ENCODE measurements at regions not wholly inside any gene's neighbourhood (a gene's known extent, or its start where the extent isn't known, plus 50 kb on each side); places are given as distances from the start of the nearest gene placed in this dataset.
"Not testable (repeated sequence)": the region's sequence is repeated elsewhere in the genome, so short reads cannot be mapped to it uniquely, and the experiment has no call there.

DNA sequence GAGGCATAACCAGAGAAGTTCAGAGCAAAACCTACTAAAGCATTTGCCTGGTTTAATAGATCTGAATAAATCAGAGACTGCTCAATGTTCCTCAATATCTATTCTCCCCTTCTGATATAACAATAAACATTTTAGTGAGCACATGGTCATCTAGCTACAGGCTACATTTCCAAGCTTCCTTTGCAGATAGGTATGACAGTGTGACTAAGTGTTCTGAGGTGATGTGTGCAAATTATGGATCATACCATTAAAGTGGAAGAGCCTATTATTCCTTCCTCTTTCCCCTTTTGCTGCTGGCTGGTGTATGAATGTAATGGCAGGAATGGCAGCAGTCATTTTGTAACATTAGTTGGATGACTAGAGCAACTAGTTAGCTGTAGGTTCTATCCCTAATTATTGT, 285.8 kb upstream of the RASA1 start:
- no peak for DNase-seq

DNA sequence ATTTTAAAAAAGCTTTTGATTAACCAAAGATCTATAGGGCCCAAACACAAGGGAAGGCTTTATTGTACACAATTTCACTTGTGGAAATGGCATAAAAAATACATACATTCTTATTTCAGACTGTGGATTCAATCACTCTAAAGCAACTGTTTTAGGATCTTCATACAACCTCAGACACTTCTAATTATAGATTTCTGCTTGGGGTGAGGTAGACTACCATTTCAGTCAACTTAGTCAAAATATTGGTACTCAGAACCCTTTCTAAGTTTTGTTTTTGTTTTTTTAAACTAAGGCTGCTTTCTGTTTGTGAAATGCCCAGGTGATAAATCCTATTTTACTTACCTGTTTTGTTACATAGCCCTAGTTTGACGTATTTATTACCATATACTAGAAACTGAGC, 284.5 kb upstream of the RASA1 start:
- no peak for DNase-seq

DNA sequence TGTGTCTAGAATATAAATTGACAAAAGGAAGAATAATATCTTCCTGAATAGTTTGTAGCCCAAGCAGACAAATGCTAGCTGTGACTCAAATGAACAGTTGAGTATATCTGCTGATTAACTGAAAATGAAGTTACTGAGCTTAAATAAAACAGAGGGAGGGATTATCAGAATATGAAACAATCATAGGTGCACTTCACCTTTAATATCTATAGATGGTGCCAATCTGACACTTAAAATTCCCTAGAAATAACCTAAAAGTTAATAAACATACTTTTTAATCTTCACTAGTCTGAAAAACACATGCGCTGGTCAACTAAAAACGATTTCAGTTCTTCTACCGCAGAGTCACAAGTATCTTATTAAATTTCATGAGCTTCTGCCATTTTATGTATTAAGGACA, 280.8 kb upstream of the RASA1 start:
- no peak for DNase-seq

DNA sequence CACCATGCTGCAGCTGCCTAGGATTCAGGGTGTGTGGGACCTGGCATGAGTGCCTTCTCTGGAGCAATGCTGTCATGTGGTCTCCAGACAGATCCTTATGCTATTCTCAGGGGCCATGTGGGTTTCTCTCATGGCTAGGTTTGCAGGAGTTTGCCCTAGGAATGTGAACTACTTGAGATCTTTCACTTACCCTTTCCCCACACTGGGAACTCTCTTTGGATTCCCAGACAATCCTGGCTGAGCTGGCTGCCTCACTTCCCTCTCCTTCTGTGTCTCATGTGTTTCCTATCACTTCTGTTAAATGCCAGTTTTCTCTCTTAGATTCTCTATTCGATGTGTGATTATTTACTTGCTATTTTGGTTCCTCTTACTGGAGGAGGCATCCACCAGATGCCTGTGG, 270.2 kb upstream of the RASA1 start:
- no peak for DNase-seq

DNA sequence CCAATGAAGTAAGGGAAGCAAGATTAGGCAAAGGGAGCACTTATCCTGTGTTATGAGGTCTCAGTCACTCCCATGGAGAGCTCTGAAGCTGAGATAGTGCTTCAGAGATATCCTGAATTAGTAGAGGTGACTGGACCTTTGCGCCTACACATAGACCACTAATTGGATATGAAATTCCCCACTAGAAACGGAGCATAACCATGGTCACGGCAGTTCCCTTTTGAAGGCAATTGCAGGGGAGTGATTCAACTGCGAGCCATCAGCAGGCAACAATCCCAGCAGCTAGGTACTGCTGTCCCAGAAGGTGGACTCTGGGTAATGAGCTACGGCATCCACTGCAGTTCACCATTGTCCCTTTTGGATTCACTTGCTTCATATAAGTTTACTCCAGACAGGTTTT, 267.7 kb upstream of the RASA1 start:
- no peak for DNase-seq

DNA sequence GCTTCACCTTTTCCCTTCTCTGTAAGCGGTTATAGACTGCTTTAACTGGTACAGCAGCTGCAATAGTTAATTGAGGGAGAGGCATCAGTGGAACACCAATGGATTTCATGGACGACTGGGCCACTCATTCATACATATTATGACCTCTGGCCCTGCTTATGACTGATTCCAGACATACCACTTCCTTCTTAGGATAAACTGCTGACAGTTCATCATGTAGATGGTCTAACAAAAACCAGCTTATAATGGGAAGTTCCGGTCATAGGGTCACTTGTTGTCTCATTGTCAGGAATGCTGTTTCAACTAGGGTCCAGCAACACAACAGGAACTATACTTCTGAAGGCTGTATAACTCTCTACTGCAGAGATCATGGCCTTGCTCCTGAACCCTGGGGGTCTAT, 265.2 kb upstream of the RASA1 start:
- DNase-seq, result no peak

DNA sequence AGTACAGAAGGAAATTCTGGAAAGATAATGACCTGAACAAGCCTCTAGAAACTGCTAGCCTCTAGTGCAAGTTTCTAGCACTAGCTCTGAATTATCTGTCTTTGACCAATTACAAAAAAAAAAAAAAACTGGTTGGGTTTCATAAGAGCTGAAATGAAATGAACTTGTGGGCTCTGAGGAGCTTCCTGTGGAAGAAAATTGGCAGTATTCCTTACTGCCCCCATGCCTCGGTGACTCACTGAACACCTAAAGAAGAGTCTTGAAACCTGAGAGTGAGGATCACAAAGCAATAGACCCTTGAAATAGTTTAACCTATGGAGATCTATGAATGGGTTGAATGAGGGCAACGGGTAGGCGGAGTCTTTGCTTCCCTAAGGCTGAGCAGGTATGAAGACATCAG, 263.6 kb upstream of the RASA1 start:
- no peak for DNase-seq

DNA sequence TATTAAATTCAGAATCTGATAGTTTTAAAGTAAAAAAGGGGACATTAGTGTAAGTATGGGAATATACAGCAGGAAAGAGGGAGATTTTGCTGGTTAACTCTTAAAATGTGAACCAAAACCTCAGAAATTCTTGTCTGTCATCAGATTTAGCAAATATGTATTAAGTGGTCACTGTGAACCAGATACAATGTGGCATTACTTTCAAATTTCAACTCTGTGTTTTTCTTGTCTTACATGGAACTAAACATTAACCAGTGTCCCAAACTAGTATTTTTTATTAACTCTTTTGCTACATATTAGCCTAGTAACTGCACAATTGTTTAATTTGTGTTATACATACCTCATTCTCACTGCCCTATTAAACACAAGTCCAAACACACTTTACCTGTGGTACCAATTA, 259.9 kb upstream of the RASA1 start:
- DNase-seq, result no peak

DNA sequence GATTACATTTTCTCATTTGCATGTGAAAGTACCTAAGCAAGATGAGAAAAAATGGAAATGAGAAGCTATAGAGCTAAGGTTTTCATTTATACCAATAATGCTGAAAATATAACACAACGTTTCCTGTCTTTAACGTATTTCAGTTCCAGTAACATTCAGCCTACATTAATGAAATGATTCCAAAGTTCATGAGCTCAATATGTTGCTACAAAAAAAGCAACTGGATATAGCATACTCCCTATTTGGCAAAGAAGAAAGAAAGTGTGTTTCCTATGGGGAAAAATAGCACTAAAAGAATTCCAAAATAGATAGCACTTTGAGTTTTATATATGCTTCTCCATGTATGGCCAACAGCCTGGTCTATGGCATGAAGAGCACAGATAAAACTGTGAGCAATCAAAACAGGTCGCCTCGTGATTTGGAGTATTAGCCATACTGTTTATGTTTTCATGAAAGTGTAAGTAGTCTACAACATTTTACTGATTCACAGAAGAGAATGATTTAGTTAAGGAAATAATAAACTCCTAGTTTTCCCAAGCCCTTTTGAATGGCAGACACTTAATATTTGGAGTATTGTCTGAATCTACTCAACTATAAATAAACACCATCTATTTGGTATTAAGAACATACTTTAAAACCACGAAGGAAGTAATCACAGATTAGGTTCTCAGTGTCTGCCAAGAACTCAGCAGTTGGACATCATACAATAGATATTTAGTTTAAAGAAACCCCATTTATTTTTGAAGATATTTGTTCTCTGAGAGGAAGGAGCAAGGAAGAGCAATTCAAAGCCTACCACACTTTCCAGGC, 258.7 kb upstream of the RASA1 start:
- DNase-seq, result no peak

DNA sequence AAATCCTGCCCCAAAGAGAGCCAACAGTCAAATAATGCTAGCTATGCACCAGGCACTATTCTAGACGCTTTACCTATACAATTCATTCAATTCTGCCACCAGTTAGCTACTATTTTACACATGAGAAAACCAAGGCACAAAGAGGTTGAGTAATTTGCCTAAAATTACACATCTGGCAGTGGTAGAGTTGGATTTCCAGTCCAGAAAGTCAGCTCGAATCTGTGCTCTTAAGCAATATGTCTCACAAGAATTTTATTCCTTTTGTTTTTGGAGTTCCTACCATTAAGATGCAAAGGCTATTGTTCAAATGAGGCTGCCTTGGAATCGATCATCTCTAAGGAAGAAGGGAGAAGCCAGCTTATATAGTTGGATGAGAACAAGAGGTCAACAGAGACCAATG, 256.9 kb upstream of the RASA1 start:
- DNase-seq, result no peak

DNA sequence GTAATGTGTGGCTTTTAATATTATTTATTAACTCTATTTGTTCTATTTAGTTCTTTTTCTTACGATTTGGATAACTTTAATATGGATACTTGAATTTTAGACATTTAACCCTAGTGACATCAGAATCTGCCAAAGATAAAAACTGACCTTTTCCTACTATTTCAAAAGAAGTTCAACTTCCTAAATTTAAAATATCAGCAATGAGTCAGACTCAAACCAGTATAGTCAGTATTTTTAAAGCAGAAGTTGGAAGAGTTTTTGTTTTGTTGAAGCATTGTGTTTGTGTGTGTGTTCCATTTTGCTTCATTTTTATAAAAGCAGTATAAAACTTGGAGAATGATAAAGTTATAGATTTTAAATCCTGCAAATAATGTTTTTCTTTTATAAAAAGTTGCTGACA, 251.8 kb upstream of the RASA1 start:
- DNase-seq, result no peak

DNA sequence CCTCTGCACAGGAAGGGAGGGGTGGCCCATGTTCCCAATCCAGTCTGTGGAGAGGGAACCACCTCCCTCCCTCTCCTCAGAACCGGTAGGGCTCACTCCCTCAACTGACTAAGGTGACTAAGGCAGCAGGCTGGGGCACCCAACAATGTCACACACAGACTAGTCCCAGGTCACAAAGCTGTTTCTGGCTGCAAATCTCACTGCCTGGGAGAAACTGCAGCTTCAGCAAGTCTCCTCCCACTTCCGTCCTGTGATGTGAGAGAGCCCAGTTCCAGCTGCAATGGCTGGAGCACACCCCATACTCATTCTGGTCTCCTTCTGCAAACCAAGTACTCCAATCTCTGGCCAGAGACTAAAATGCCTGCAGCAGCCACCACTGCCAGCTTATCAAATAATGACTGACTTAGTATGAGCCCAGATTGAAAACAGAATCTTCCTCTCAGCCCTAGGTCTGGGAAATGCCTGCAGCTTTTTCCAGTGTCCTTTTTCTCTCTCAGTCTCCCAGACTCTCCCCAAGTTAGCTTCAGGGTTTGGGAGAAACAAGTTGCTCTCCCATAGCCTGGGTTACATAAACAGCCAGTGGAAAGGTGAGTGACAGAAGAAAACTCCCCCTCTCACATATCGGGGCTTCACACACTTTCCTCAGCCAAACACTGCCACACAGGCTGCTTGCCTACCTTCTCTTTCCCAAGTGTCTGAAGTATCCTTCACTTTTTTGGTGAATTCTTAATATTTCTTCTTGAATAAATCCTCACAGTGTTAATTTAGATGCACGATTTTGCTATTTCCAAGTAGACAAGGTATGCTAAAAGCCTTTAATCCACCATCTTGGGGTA, 247.4 kb upstream of the RASA1 start:
- peak; percentile 50 for DNase-seq

DNA sequence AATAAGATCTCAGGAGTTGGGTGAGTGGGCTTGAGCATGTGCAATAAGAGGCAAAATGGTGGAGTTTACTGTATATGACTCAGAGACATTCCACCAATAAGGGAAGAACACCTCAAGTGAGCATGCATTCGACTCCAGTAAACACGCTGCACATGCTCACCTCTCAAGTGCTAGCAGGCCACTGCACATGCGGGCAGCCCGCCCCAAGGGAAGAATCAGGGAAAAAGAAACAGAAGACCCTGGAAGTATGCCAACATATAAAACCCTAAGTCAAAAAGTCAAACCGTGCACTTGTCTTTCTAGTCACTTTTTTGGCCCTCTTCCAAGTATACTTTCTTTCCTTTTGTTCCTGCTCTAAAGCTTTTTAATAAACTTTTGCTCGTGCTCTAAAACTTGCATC, 245.3 kb upstream of the RASA1 start:
- DNase-seq, result no peak

DNA sequence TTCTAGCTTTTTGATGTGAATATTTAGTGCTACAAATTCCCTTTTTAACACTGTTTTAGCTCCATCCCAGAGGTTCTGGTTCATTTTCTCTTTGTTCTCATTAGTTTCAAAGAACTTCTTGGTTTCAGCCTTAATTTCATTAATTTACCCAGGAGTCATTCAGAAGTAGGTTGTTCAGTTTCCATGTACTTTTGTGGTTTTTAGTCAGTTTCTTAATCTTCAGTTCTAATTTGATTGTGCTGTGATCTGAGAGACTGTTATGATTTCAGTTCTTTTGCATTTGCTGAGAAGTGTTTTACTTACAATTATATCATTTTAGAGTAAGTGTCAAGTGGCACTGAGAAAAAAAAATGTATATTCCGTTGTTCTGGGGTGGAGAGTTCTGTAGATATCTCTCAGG, 240.1 kb upstream of the RASA1 start:
- no peak for DNase-seq

DNA sequence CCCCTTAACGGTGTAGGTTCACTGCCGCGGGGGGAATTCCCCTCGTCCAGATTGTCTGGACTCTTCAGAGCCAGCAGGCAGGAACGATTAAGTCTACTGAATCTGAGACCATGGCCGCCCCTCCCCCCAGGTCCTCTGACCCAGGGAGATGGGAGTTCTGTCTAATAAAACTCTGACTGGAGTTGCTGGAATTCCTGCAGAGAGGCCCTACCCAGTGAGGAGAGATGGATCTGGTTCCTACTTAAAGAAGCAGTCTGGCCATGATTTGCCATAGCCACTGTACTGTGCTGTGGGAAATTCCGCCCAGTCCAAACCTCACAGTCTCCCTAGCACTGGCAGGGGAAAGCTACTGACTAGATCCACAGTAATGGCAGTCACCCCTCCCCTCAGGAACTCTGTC, 237.7 kb upstream of the RASA1 start:
- DNase-seq, result no peak

DNA sequence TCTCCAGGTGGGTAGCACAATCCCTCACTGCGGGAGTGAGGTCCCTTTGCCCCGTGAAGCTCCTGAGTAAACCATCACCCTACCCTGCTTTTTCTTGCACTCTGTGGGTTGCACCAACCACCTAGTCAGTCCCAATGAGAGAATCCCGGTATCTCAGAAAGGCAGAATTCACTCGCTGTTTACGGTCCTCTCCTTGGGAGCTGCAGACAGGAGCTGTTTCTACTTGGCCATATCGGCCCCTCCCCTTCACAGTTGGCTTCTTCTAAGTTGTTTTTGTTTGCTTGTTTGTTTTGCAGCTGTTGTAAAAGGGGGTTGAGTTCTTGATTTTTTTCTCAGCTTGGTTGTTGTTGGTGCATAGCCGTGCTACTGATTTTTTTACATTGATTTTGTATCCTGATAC, 237.0 kb upstream of the RASA1 start:
- no peak for DNase-seq

DNA sequence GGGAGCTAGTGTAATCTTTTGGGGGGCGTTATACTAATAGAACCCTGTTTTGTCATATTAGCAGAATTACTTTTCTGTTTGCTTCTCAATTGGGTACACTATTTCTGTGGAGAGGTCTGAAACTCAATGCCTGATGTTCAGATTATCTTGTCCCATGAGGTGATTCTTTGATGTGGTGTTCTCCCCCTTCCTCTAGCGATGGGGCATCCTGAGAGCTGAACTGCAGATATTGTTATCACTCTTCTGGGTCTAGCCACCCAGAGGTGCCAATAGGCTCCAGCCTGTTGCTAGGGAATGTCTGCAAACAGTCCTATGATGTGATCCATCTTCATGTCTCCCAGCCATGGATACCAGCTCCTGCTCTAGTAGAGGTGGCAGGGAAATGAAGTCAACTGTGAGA, 233.1 kb upstream of the RASA1 start:
- no peak for DNase-seq

DNA sequence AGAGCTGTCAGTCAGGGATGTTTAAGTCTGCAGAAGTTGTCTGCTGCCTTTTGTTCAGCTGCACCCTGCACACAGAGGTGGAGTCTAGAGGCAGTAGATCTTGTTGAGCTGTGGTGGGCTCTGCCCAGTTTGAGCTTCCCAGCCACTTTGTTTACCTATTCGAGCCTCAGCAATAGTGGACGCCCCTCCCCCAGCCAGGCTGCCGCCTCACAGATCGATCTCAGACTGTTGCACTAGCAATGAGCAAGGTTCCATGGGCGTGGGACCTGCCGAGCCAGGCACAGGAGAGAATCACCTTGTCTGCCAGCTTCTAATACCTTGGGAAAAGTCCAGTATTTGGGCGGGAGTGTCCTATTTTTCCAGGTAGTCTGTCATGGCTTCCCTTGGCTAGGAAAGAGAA, 225.1 kb upstream of the RASA1 start:
- DNase-seq, result no peak

DNA sequence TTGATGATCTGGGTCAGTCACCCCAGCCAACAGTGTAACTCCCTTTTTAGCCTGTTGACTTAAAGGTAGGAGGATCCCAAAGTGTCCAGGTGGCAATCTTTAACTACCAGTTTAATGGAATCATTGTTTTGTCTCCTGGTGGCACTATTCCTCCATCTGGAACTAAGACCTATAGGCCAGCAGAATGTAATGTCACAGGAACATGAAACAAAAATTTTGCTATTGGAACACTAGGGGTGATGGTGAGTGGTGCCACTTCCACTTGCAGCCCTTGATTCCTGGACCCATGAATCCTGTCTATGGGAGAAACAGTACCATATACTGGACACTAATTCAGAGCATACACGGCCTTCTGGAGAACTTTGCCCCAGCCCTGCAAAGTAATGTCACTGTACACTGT, 219.5 kb upstream of the RASA1 start:
- no peak for DNase-seq

DNA sequence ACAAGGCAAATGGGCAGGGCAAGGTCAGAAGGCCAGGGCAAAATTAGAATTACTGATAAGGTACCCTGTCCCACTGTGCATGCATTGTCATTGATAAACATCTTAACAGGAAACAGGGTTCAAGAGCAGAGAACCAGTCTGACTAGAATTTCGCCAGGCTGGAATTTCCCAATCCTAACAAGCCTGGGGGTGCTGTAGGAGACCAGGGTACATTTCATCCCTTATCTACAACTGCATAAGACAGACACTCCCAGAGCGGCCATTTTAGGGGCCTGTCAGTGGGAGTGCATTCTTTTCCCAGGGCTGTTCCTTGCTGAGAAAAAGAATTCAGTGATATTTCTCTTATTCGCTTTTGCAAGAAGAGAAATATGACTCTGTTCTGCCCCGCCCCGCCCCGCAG, 218.7 kb upstream of the RASA1 start:
- not testable (repeated sequence) for DNase-seq

DNA sequence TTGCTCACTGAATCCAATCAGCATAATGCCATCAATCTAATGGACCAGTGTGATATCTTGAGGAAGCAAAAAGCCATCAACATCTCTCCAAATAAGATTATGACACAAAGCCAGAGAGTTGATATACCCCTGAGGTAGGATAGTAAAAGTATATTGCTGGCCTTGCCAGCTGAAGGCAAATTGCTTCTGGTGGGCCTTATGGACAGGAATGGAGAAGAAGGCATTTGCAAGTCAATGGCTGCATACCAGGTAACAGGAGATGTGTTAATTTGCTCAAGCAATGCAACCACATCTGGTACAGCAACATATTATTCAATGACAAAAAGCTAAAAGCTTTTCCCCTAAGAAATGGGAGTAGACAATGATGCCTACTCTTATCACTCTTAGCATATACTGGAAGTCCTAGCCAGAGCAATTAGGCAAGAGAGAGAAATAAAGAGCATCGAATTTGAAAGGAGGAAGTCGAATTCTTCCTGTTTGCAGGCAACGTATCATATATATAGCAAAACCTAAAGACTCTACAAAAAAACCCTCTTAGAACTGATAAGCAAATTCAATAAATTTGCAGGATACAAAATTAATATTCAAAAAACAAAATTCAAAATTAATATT, 216.1 kb upstream of the RASA1 start:
- DNase-seq, result no peak

DNA sequence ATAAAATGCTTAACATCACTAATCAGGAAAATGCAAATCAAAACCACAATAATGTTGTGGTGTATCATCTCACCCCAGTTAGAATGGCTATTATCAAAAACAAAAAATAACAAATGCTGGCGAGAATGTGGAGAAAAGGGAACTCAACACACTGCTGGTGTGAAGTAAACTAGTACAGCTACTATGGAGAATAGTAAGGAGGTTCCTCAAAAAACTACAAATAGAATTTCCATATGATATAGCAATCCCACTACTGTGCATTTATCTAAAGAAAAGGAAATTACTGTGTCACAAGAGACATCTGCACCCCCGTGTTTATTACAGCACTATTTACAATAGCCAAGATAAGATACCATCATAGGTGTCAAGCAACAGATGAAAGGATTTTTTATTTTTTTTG, 214.5 kb upstream of the RASA1 start:
- no peak for DNase-seq

DNA sequence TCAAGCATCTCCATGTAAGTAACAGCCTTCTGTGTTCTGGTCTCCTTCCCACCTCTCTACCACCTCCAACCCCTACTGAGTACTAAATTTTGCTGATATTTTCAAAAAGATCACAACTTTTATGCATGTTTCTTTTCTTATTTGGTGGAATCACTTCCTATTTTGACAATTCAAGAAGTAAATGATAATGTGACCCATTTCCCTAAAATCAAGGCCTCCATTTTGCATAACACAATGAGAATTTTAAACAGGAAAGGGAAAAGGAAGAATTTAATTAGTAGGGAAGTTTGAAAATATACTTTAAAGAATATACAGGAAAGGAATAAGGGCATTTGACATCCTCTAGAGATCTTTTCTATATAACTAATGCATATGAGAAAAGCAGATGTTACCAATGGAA, 212.9 kb upstream of the RASA1 start:
- no peak for DNase-seq

DNA sequence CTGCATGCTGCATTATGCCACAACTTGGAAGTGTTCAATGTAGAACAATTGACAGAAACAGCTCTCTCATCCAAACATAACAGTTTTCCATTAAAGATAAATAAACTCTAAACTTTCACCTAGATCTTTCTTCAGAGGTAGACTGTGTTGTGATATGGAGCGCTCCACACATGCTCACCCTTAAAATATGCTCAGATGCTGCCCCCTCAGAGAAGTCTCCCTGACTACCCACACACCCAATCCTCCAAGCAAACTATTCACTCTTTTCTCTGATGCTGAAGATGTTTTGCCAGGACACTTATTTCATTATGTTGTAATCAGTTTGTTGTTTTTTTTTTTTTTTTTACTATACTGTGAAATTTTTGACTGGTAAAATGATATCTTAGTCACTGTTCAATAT, 206.6 kb upstream of the RASA1 start:
- DNase-seq, result no peak
